ENCODE measurements at regions not wholly inside any gene's neighbourhood (a gene's known extent, or its start where the extent isn't known, plus 50 kb on each side); places are given as distances from the start of the nearest gene placed in this dataset.
"Not testable (repeated sequence)": the region's sequence is repeated elsewhere in the genome, so short reads cannot be mapped to it uniquely, and the experiment has no call there.

DNA sequence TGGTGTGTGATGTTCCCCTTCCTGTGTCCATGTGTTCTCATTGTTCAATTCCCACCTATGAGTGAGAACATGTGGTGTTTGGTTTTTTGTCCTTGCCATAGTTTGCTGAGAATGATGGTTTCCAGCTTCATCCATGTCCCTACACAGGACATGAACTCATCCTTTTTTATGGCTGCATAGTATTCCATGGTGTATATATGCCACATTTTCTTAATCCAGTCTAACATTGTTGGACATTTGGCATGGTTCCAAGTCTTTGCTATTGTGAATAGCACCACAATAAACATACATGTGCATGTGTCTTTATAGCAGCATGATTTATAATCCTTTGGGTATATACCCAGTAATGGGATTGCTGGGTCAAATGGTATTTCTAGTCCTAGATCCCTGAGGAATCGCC is 340.3 kb downstream of the DLEU7 start:
- TF ChIP-seq, protein P1, sequence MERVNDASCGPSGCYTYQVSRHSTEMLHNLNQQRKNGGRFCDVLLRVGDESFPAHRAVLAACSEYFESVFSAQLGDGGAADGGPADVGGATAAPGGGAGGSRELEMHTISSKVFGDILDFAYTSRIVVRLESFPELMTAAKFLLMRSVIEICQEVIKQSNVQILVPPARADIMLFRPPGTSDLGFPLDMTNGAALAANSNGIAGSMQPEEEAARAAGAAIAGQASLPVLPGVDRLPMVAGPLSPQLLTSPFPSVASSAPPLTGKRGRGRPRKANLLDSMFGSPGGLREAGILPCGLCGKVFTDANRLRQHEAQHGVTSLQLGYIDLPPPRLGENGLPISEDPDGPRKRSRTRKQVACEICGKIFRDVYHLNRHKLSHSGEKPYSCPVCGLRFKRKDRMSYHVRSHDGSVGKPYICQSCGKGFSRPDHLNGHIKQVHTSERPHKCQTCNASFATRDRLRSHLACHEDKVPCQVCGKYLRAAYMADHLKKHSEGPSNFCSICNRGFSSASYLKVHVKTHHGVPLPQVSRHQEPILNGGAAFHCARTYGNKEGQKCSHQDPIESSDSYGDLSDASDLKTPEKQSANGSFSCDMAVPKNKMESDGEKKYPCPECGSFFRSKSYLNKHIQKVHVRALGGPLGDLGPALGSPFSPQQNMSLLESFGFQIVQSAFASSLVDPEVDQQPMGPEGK (CRISPR knock-in tag; IDR thresholded peaks at IDR 0.05; ENCODE audit: borderline replicate concordance): not testable (repeated sequence)
- TF ChIP-seq OSR1 (CRISPR knock-in tag; IDR thresholded peaks at IDR 0.05); RARB (CRISPR knock-in tag; IDR thresholded peaks at IDR 0.05); SNAI2 (CRISPR knock-in tag; IDR thresholded peaks at IDR 0.05); TOX (CRISPR knock-in tag; IDR thresholded peaks at IDR 0.05; ENCODE audit: borderline replicate concordance); TCF4 (CRISPR knock-in tag; IDR thresholded peaks at IDR 0.05; ENCODE audit: borderline replicate concordance); ZFP3 (CRISPR knock-in tag; IDR thresholded peaks at IDR 0.05); ZNF70 (CRISPR knock-in tag; IDR thresholded peaks at IDR 0.05); ZNF565 (CRISPR knock-in tag; conservative IDR thresholded peaks at IDR 0.05; ENCODE audit: low read depth); BACH2 (CRISPR knock-in tag; IDR thresholded peaks at IDR 0.05; ENCODE audit: borderline replicate concordance); GLIS3 (CRISPR knock-in tag; IDR thresholded peaks at IDR 0.05): not testable (repeated sequence)
- TF ChIP-seq, protein P2, sequence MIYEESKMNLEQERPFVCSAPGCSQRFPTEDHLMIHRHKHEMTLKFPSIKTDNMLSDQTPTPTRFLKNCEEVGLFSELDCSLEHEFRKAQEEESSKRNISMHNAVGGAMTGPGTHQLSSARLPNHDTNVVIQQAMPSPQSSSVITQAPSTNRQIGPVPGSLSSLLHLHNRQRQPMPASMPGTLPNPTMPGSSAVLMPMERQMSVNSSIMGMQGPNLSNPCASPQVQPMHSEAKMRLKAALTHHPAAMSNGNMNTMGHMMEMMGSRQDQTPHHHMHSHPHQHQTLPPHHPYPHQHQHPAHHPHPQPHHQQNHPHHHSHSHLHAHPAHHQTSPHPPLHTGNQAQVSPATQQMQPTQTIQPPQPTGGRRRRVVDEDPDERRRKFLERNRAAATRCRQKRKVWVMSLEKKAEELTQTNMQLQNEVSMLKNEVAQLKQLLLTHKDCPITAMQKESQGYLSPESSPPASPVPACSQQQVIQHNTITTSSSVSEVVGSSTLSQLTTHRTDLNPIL (CRISPR knock-in tag; IDR thresholded peaks at IDR 0.05; ENCODE audit: low read depth): not testable (repeated sequence)

All from SK-N-SH treated with all-trans-retinoic acid at 6 μM for 48 hours (cell line).